ENCODE measurements at regions not wholly inside any gene's neighbourhood (a gene's known extent, or its start where the extent isn't known, plus 50 kb on each side); places are given as distances from the start of the nearest gene placed in this dataset.

GRCh38 chr2:147709655-147710054 is 135.2 kb upstream of the ACVR2A start:
- no peak for FAIRE-seq

- FAIRE-seq = no peak
Measured at GRCh38 chr2:147703171-147703570, 141.7 kb upstream of the ACVR2A start.

GRCh38 chr2:147698166-147698565 is 146.7 kb upstream of the ACVR2A start:
- no peak for FAIRE-seq

GRCh38 chr2:147696426-147696825 is 148.4 kb upstream of the ACVR2A start:
- peak; percentile 70 for FAIRE-seq

- no peak for FAIRE-seq
Measured at GRCh38 chr2:147689220-147689909, 155.5 kb upstream of the ACVR2A start.

GRCh38 chr2:147688242-147688641 is 156.6 kb upstream of the ACVR2A start:
- no peak for FAIRE-seq

- FAIRE-seq = no peak
Measured at GRCh38 chr2:147686365-147686764, 158.5 kb upstream of the ACVR2A start.

- no peak for FAIRE-seq
Measured at GRCh38 chr2:147684903-147685302, 159.9 kb upstream of the ACVR2A start.

- FAIRE-seq = no peak
Measured at GRCh38 chr2:147683380-147683779, 161.4 kb upstream of the ACVR2A start.

GRCh38 chr2:147681093-147681492 is 163.7 kb upstream of the ACVR2A start:
- FAIRE-seq = no peak

- no peak for FAIRE-seq
Measured at GRCh38 chr2:147679955-147680531, 164.8 kb upstream of the ACVR2A start.

GRCh38 chr2:147679191-147679954 is 165.5 kb upstream of the ACVR2A start:
- no peak for FAIRE-seq

GRCh38 chr2:147665105-147665504 is 179.7 kb upstream of the ACVR2A start:
- no peak for FAIRE-seq

- no peak for FAIRE-seq
Measured at GRCh38 chr2:147663962-147664361, 180.9 kb upstream of the ACVR2A start.

- no peak for FAIRE-seq
Measured at GRCh38 chr2:147663153-147663961, 181.5 kb upstream of the ACVR2A start.

- no peak for FAIRE-seq
Measured at GRCh38 chr2:147662221-147662620, 182.6 kb upstream of the ACVR2A start.

- no peak for FAIRE-seq
Measured at GRCh38 chr2:147660680-147661079, 184.1 kb upstream of the ACVR2A start.

- no peak for FAIRE-seq
Measured at GRCh38 chr2:147659051-147659450, 185.8 kb upstream of the ACVR2A start.

- no peak for FAIRE-seq
Measured at GRCh38 chr2:147657086-147658000, 187.5 kb upstream of the ACVR2A start.

- no peak for FAIRE-seq
Measured at GRCh38 chr2:147649998-147650397, 194.8 kb upstream of the ACVR2A start.

- FAIRE-seq = no peak
Measured at GRCh38 chr2:147649286-147649685, 195.5 kb upstream of the ACVR2A start.

GRCh38 chr2:147648471-147648870 is 196.4 kb upstream of the ACVR2A start:
- FAIRE-seq = peak; percentile 18

Data from colon (tissue), 2 donors.